Sigmoid colon (tissue), 6 donors: ENCODE measurements at regions not wholly inside any gene's neighbourhood (a gene's known extent, or its start where the extent isn't known, plus 50 kb on each side); places are given as distances from the start of the nearest gene placed in this dataset.
"Not testable (repeated sequence)": the region's sequence is repeated elsewhere in the genome, so short reads cannot be mapped to it uniquely, and the experiment has no call there.

Source experiments
- DNase-seq: peaks from one replicate; pipeline ENCODE4 v3.0.0-alpha.2; 2019
- H3K27ac ChIP-seq, 4 donors: fragments of 200-600 bp; sonication (generic); one replicate each; pipeline ENCODE4 v1.5.1; 2016 to 2019; ENCODE audit warnings: mild to moderate bottlenecking in 1 of 4
- H3K27me3 ChIP-seq, 3 donors: fragments of 200-600 bp; sonication (generic); one replicate each; pipeline ENCODE4 v1.5.1; 2019; ENCODE audit warnings: mild to moderate bottlenecking in 1 of 3
- H3K36me3 ChIP-seq, 4 donors: fragments of 200-600 bp; sonication (generic); one replicate each; pipeline ENCODE4 v1.5.1; 2016 to 2019
- H3K4me1 ChIP-seq, 4 donors: fragments of 200-600 bp; sonication (generic); one replicate each; pipeline ENCODE4 v1.5.1; 2017 to 2019
- H3K4me3 ChIP-seq, 4 donors: fragments of 200-600 bp; sonication (generic); one replicate each; pipeline ENCODE4 v1.5.1; 2017 to 2019; ENCODE audit warnings: mild to moderate bottlenecking in 2 of 4, moderate library complexity in 1 of 4
- H3K9me3 ChIP-seq, 4 donors: fragments of 200-600 bp in 3 of 4; sonication (generic) in 3 of 4; one replicate each; pipeline versions ENCODE4 v1.5.1 to v1.6.1; 2013 to 2019
- CTCF ChIP-seq, 4 experiments: fragments of 450-650 bp in 3 of 4; fragments of 200-600 bp in 1 of 4; IDR thresholded peaks; one replicate each; pipeline ENCODE4 v1.5.1; 2016 to 2019; ENCODE audit warnings: antibody characterized with exemption in 4 of 4, mild to moderate bottlenecking in 3 of 4, moderate library complexity in 2 of 4
- EP300 ChIP-seq, 4 donors: sonication (generic); formaldehyde crosslinking; IDR thresholded peaks; one replicate each; pipeline ENCODE4 v1.6.1; 2017; ENCODE audit warnings: antibody characterized with exemption in 4 of 4
- POLR2A ChIP-seq, 2 donors: fragments of 450-650 bp; IDR thresholded peaks; one replicate each; pipeline ENCODE4 v1.6.1; 2016; ENCODE audit warnings: antibody characterized with exemption in 2 of 2, mild to moderate bottlenecking in 2 of 2, moderate library complexity in 2 of 2
- POLR2AphosphoS5 ChIP-seq, 4 donors: sonication (generic); formaldehyde crosslinking; IDR thresholded peaks; one replicate each; pipeline ENCODE4 v1.6.1; 2017; ENCODE audit warnings: antibody characterized with exemption in 4 of 4
- WGBS, 2 donors: extraction: QIAGEN DNeasy Blood & Tissue Kit; methylation state at CpG; one replicate each; pipeline ENCODE4 v1.1.7; 2013; 5-methylcytosine and 5-hydroxymethylcytosine counted together
- intact Hi-C: fragments of 100-400 bp; cut with DNase I; formaldehyde crosslinking; loops from one replicate; pipeline ENCODE4 v1.15.1; 2023
- donor health status: healthy with polysubstance abuse.
- donor health status: healthy.

- DNase-seq: no peak
- H3K27me3 ChIP-seq: no peaks in the 10 kb centered on the region
- intact Hi-C loops: no loop called here
- H3K27ac ChIP-seq: no peak overlapping the region
- WGBS, 2 donors: 95 to 96% methylated on average over 2 of the region's 2 CpGs
- no peaks in the 10 kb centered on the region for H3K36me3 ChIP-seq
- TF ChIP-seq POLR2A (IDR thresholded peaks at IDR 0.05) (no peak), POLR2AphosphoS5 (IDR thresholded peaks at IDR 0.05) (no peak), EP300 (IDR thresholded peaks at IDR 0.05) (no peak), CTCF (IDR thresholded peaks at IDR 0.05) (no peak)
- no peaks in the 10 kb centered on the region for H3K9me3 ChIP-seq
- H3K4me3 ChIP-seq: no peak overlapping the region
- no peaks in the 10 kb centered on the region for H3K4me1 ChIP-seq
These were observed 605.2 kb upstream of the NR3C2 start for GRCh38 chr4:149047368-149047767.

GRCh38 chr4:149045731-149046130, 603.5 kb upstream of the NR3C2 start:
- no peak for TF ChIP-seq CTCF (IDR thresholded peaks at IDR 0.05)
- TF ChIP-seq EP300 (IDR thresholded peaks at IDR 0.05): no peak
- no peak for TF ChIP-seq POLR2A (IDR thresholded peaks at IDR 0.05)
- TF ChIP-seq POLR2AphosphoS5 (IDR thresholded peaks at IDR 0.05): no peak
- H3K27me3 ChIP-seq: no peaks in the 10 kb centered on the region
- H3K27ac ChIP-seq: no peak overlapping the region
- H3K9me3 ChIP-seq: no peaks in the 10 kb centered on the region
- DNase-seq: no peak
- WGBS, 2 donors: 85 to 90% methylated on average over 3 of the region's 3 CpGs
- no peak overlapping the region for H3K4me3 ChIP-seq
- H3K36me3 ChIP-seq: no peaks in the 10 kb centered on the region
- intact Hi-C loops: no loop called here
- no peaks in the 10 kb centered on the region for H3K4me1 ChIP-seq

GRCh38 chr4:149039786-149040185, 597.6 kb upstream of the NR3C2 start:
- H3K4me1 ChIP-seq, DNase-seq, H3K9me3 ChIP-seq, H3K27me3 ChIP-seq, intact Hi-C loops, H3K4me3 ChIP-seq, H3K36me3 ChIP-seq, H3K27ac ChIP-seq: not testable (repeated sequence)
- WGBS, 2 donors: 94 to 96% methylated on average over 2 of the region's 2 CpGs

GRCh38 chr4:149031399-149031798, 589.2 kb upstream of the NR3C2 start:
- Histone ChIP-seq H3K36me3 (no peaks in the 10 kb centered on the region), H3K27me3 (no peaks in the 10 kb centered on the region), H3K4me1 (peaks cover 0 to 11% (median 2%) of the 10 kb centered on the region in 4 donors), H3K4me3 (no peak overlapping the region), H3K27ac (no peak overlapping the region), H3K9me3 (no peaks in the 10 kb centered on the region)
- no peak for DNase-seq
- TF ChIP-seq POLR2A (IDR thresholded peaks at IDR 0.05): no peak
- no peak for TF ChIP-seq EP300 (IDR thresholded peaks at IDR 0.05)
- no peak for TF ChIP-seq POLR2AphosphoS5 (IDR thresholded peaks at IDR 0.05)
- TF ChIP-seq CTCF (IDR thresholded peaks at IDR 0.05): peak in 2 of 4 experiments; percentile 35 to 41
- intact Hi-C loops: no loop called here

GRCh38 chr4:149029056-149029651, 586.9 kb upstream of the NR3C2 start:
- H3K36me3 ChIP-seq: no peaks in the 10 kb centered on the region
- H3K4me1 ChIP-seq: peaks cover 0 to 11% (median 2%) of the 10 kb centered on the region in 4 donors
- no peak overlapping the region for H3K27ac ChIP-seq
- DNase-seq: no peak
- no peak overlapping the region for H3K4me3 ChIP-seq
- 35 to 66% methylated on average over 4 of the region's 4 CpGs for WGBS, 2 donors
- no peaks in the 10 kb centered on the region for H3K27me3 ChIP-seq
- no peaks in the 10 kb centered on the region for H3K9me3 ChIP-seq
- intact Hi-C loops: no loop called here
- TF ChIP-seq CTCF (IDR thresholded peaks at IDR 0.05) (no peak), POLR2AphosphoS5 (IDR thresholded peaks at IDR 0.05) (no peak), POLR2A (IDR thresholded peaks at IDR 0.05) (no peak), EP300 (IDR thresholded peaks at IDR 0.05) (no peak)
